ENCODE measurements at regions not wholly inside any gene's neighbourhood (a gene's known extent, or its start where the extent isn't known, plus 50 kb on each side); places are given as distances from the start of the nearest gene placed in this dataset.

DNA sequence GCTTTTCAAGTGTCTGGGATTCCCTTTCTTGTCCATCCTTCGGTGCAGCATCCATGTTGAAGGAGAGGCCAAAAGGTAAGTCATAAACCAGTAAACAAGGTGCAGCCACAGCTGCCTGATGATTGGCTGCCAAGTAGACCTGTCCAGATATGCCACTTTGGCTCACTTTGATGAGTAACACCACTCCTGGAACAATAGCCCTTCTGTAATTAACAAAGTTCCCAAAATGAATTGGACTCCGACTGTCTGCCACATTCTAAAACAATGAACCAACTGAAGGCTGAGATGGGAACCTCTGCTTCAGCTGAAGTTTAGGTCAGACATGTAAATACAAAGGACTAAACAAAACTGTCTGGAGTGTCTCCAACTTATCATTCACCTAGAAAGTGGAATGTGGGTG, 82.2 kb upstream of the LGALSL start:
- ATAC-seq, result no peak
- TF ChIP-seq ZC3H10 (CRISPR knock-in tag; IDR thresholded peaks at IDR 0.05), result no peak
- TF ChIP-seq ZFP3 (CRISPR knock-in tag; IDR thresholded peaks at IDR 0.05), result no peak
- no peak for TF ChIP-seq ZNF565 (CRISPR knock-in tag; conservative IDR thresholded peaks at IDR 0.05; ENCODE audit: low read depth)
- no peak for TF ChIP-seq TOX (CRISPR knock-in tag; IDR thresholded peaks at IDR 0.05; ENCODE audit: borderline replicate concordance)
- no peak for TF ChIP-seq OSR1 (CRISPR knock-in tag; IDR thresholded peaks at IDR 0.05)
- TF ChIP-seq ZNF8 (CRISPR knock-in tag; IDR thresholded peaks at IDR 0.05), result no peak
- TF ChIP-seq GLIS3 (CRISPR knock-in tag; IDR thresholded peaks at IDR 0.05), result no peak
- TF ChIP-seq, protein P1, sequence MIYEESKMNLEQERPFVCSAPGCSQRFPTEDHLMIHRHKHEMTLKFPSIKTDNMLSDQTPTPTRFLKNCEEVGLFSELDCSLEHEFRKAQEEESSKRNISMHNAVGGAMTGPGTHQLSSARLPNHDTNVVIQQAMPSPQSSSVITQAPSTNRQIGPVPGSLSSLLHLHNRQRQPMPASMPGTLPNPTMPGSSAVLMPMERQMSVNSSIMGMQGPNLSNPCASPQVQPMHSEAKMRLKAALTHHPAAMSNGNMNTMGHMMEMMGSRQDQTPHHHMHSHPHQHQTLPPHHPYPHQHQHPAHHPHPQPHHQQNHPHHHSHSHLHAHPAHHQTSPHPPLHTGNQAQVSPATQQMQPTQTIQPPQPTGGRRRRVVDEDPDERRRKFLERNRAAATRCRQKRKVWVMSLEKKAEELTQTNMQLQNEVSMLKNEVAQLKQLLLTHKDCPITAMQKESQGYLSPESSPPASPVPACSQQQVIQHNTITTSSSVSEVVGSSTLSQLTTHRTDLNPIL (CRISPR knock-in tag; IDR thresholded peaks at IDR 0.05; ENCODE audit: low read depth), result no peak
- no peak for TF ChIP-seq BACH2 (CRISPR knock-in tag; IDR thresholded peaks at IDR 0.05; ENCODE audit: borderline replicate concordance)
- TF ChIP-seq SNAI2 (CRISPR knock-in tag; IDR thresholded peaks at IDR 0.05), result no peak
- no peak for TF ChIP-seq ZNF70 (CRISPR knock-in tag; IDR thresholded peaks at IDR 0.05)
- TF ChIP-seq, protein P2, sequence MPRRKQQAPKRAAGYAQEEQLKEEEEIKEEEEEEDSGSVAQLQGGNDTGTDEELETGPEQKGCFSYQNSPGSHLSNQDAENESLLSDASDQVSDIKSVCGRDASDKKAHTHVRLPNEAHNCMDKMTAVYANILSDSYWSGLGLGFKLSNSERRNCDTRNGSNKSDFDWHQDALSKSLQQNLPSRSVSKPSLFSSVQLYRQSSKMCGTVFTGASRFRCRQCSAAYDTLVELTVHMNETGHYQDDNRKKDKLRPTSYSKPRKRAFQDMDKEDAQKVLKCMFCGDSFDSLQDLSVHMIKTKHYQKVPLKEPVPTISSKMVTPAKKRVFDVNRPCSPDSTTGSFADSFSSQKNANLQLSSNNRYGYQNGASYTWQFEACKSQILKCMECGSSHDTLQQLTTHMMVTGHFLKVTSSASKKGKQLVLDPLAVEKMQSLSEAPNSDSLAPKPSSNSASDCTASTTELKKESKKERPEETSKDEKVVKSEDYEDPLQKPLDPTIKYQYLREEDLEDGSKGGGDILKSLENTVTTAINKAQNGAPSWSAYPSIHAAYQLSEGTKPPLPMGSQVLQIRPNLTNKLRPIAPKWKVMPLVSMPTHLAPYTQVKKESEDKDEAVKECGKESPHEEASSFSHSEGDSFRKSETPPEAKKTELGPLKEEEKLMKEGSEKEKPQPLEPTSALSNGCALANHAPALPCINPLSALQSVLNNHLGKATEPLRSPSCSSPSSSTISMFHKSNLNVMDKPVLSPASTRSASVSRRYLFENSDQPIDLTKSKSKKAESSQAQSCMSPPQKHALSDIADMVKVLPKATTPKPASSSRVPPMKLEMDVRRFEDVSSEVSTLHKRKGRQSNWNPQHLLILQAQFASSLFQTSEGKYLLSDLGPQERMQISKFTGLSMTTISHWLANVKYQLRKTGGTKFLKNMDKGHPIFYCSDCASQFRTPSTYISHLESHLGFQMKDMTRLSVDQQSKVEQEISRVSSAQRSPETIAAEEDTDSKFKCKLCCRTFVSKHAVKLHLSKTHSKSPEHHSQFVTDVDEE (CRISPR knock-in tag; IDR thresholded peaks at IDR 0.05), result no peak

DNA sequence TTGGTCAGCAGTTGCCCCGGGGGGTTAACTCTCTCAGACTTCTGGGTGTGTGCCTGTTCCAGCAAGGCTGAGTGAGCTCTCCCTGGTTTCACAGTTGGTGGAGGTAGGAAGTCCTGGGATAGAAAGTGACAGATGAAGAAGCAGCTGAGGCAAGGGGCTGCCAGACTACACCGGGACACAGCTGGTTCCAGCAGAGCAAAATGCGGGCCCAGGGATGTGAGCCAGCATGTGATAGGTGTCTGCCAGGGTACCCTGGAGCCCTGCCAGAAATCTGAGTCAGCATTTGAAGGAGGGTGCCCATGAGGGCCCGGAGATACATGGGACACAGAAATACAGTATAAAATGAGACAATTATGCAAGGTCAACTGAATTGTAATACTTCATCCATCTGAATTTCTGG, 79.3 kb upstream of the LGALSL start:
- ATAC-seq, result no peak
- no peak for TF ChIP-seq ZC3H10 (CRISPR knock-in tag; IDR thresholded peaks at IDR 0.05)
- TF ChIP-seq GLIS3 (CRISPR knock-in tag; IDR thresholded peaks at IDR 0.05), result no peak
- TF ChIP-seq, protein P2 (CRISPR knock-in tag; IDR thresholded peaks at IDR 0.05), result no peak
- no peak for TF ChIP-seq ESRRG (CRISPR knock-in tag; IDR thresholded peaks at IDR 0.05)
- no peak for TF ChIP-seq SNAI2 (CRISPR knock-in tag; IDR thresholded peaks at IDR 0.05)
- TF ChIP-seq ZNF70 (CRISPR knock-in tag; IDR thresholded peaks at IDR 0.05), result no peak
- TF ChIP-seq TCF4 (CRISPR knock-in tag; IDR thresholded peaks at IDR 0.05; ENCODE audit: borderline replicate concordance), result no peak
- no peak for TF ChIP-seq PPARA (CRISPR knock-in tag; IDR thresholded peaks at IDR 0.05; ENCODE audit: borderline replicate concordance)
- no peak for TF ChIP-seq ZNF8 (CRISPR knock-in tag; IDR thresholded peaks at IDR 0.05)
- TF ChIP-seq, protein P3, sequence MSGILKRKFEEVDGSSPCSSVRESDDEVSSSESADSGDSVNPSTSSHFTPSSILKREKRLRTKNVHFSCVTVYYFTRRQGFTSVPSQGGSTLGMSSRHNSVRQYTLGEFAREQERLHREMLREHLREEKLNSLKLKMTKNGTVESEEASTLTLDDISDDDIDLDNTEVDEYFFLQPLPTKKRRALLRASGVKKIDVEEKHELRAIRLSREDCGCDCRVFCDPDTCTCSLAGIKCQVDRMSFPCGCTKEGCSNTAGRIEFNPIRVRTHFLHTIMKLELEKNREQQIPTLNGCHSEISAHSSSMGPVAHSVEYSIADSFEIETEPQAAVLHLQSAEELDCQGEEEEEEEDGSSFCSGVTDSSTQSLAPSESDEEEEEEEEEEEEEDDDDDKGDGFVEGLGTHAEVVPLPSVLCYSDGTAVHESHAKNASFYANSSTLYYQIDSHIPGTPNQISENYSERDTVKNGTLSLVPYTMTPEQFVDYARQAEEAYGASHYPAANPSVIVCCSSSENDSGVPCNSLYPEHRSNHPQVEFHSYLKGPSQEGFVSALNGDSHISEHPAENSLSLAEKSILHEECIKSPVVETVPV (CRISPR knock-in tag; IDR thresholded peaks at IDR 0.05), result no peak

DNA sequence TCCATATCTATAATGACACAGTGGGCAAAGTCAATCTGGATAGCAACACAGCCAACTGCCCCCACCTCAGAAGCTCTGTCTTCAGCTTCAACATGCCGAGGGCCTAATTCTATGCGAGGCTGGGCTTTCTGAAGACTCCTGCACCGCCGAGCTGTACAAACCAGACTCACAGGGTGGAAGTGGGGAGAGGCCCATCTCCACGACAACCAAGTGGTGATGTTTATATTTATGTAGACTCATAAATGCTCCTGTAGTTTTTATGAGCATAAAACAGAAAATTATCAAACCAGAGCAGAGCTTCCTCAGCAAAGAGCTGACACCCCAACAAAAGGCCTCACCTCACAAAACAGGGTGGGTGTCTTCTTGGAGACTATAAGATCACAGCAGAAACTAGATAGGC, 77.0 kb upstream of the LGALSL start:
- ATAC-seq, result no peak
- TF ChIP-seq OSR1 (CRISPR knock-in tag; IDR thresholded peaks at IDR 0.05) (no peak), ZNF8 (CRISPR knock-in tag; IDR thresholded peaks at IDR 0.05) (no peak), ZC3H10 (CRISPR knock-in tag; IDR thresholded peaks at IDR 0.05) (no peak), ZNF70 (CRISPR knock-in tag; IDR thresholded peaks at IDR 0.05) (no peak), GLIS3 (CRISPR knock-in tag; IDR thresholded peaks at IDR 0.05) (no peak), ZFP3 (CRISPR knock-in tag; IDR thresholded peaks at IDR 0.05) (no peak), PPARA (CRISPR knock-in tag; IDR thresholded peaks at IDR 0.05; ENCODE audit: borderline replicate concordance) (no peak), ZFP30 (CRISPR knock-in tag; IDR thresholded peaks at IDR 0.05) (no peak), ISL1 (CRISPR knock-in tag; IDR thresholded peaks at IDR 0.05) (no peak), ZNF565 (CRISPR knock-in tag; conservative IDR thresholded peaks at IDR 0.05; ENCODE audit: low read depth) (no peak), RARB (CRISPR knock-in tag; IDR thresholded peaks at IDR 0.05) (no peak), CSDC2 (CRISPR knock-in tag; IDR thresholded peaks at IDR 0.05) (no peak)
- TF ChIP-seq, protein P4, sequence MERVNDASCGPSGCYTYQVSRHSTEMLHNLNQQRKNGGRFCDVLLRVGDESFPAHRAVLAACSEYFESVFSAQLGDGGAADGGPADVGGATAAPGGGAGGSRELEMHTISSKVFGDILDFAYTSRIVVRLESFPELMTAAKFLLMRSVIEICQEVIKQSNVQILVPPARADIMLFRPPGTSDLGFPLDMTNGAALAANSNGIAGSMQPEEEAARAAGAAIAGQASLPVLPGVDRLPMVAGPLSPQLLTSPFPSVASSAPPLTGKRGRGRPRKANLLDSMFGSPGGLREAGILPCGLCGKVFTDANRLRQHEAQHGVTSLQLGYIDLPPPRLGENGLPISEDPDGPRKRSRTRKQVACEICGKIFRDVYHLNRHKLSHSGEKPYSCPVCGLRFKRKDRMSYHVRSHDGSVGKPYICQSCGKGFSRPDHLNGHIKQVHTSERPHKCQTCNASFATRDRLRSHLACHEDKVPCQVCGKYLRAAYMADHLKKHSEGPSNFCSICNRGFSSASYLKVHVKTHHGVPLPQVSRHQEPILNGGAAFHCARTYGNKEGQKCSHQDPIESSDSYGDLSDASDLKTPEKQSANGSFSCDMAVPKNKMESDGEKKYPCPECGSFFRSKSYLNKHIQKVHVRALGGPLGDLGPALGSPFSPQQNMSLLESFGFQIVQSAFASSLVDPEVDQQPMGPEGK (CRISPR knock-in tag; IDR thresholded peaks at IDR 0.05; ENCODE audit: borderline replicate concordance), result no peak
- TF ChIP-seq, protein P1 (CRISPR knock-in tag; IDR thresholded peaks at IDR 0.05; ENCODE audit: low read depth), result no peak
- TF ChIP-seq, protein P5, sequence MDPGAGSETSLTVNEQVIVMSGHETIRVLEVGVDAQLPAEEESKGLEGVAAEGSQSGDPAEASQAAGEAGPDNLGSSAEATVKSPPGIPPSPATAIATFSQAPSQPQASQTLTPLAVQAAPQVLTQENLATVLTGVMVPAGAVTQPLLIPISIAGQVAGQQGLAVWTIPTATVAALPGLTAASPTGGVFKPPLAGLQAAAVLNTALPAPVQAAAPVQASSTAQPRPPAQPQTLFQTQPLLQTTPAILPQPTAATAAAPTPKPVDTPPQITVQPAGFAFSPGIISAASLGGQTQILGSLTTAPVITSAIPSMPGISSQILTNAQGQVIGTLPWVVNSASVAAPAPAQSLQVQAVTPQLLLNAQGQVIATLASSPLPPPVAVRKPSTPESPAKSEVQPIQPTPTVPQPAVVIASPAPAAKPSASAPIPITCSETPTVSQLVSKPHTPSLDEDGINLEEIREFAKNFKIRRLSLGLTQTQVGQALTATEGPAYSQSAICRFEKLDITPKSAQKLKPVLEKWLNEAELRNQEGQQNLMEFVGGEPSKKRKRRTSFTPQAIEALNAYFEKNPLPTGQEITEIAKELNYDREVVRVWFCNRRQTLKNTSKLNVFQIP (CRISPR knock-in tag; IDR thresholded peaks at IDR 0.05; ENCODE audit: borderline replicate concordance, low read depth), result no peak

Data from SK-N-SH treated with all-trans-retinoic acid at 6 μM for 48 hours (cell line).